Activated effector memory CD4-positive, alpha-beta T cell treated with anti-CD3 and anti-CD28 coated beads, Interleukin-2, amount 50 U/mL, for 16 hours (primary cell): ENCODE measurements at regions not wholly inside any gene's neighbourhood (a gene's known extent, or its start where the extent isn't known, plus 50 kb on each side); places are given as distances from the start of the nearest gene placed in this dataset.

Source experiments
- DNase-seq: peaks from one replicate; pipeline ENCODE4 v3.0.0-alpha.2; 2020

DNA sequence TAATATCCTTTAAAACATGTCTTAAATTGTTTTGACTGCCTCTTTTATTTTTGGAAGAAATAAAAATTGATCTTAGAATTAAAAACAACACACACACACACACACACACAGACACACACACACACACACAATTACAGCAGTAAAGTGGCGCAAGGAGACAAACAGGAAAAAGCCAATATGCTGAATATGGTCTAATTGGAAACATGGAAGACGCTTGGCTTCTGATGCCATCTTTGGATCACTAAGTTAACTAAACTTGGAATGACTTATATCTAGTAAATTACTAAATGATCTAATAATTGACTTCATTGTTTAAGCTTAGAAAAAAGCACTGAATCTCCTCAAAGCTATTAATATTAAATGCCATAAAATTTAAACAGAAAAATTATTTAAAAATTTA, 1093.4 kb downstream of the ADGRL3 start:
- no peak for DNase-seq

GRCh38 chr4:62292911-62293310, 1092.8 kb downstream of the ADGRL3 start:
- DNase-seq, result no peak

DNA sequence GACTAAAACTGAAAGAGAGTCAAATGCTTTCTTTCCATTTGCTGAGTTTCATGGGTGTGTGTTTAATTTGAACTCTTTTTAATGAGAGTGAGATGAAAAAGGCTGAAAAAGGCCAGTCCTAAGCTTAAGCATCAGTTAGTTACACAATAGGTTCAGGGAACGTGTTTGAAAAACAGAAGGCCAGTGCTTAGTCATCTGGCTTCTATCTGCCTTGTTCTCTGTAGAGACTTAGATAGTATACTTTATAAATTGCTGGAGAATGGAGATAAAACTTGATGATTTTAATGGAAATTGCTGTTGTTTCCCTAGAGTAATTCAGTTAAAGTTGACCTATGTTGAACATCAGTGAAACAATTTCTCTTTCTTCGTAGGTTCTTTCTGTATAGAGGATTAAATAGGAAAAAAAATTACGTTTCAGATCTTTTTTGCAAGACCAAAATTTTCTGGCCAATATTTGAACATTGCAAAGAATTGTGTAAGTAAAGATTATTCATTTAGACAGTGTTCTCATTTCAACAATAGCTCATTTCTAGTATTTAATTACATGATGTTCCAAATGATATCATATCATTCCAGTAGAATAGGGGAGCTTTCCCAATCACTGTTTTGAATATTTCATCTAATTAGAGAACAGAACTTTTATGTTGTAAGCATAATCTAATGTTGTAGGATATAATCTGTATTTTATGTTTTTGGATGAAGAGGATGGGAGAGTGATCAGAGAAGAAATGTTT, 1088.8 kb downstream of the ADGRL3 start:
- no peak for DNase-seq

DNA sequence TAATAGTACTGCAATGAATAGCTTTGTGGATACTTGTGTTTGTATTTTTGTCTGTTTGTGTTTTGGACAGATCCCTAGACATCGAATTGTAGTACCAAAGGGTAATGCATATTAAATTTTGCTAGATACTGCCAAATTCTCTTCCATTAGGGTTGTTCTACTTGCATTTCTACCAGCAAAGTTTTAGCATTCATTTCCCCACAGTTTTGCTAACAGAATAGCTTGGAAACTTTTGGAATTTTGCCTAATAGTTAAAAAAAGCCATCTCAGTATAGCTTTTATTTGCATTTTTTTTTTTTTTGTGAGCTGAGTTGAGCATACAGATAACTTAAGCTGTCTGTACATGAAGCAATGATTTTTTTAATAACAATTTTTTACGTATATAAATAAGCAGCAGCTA, 1084.9 kb downstream of the ADGRL3 start:
- no peak for DNase-seq

DNA sequence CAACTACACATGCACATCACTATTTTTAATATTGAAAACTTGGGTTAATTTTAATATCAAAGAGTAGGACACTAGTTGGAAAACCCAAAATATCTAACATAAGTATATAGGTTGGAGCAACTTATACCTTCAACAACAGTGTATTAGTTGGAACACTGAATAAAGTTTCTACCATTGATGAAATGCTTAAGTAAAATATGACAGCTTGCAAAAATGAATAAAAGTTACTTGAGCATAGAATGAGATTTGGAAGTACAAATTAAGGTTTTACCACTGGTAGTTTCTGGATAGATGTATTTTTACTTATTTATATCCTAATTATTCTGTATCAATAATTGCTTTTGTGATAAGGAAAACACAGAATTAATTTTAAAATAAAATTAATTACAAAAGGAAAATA, 1079.6 kb downstream of the ADGRL3 start:
- no peak for DNase-seq

DNA sequence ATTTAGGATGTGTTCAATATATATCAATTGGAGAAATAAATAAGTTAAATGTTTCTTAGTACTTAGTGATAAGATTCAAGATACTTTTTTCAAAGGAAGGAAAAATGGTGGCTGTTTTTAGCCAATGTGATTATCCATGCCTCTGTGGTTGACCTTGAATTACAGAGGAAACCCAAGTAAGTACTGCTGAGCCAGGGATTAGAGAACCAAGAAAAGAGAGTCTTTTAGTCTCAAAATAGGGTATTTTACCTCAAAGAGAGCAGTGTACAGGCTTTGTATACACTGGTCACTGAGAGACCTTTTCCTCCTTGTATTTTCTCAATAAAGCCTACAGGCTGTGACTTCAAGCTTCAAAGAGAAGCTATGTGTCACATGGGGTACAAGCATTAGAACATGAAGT, 1075.3 kb downstream of the ADGRL3 start:
- no peak for DNase-seq

DNA sequence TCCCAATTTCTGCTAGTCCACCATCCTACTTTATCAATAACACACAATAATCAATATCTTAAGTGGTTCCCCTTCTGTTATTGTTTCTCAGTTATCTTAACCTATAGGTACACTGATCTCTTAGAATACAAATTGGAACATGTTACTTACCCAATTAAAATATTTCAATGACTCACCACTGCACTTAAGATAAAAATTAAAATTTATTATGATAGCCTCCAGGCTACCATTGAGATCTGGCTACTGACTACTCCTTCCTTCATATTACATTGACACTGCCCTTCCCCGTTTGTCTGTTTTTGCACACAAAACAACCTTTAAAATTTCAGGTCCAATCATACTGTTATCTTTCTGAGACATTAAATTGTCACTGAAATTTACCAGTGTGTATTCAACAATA, 1074.7 kb downstream of the ADGRL3 start:
- no peak for DNase-seq

DNA sequence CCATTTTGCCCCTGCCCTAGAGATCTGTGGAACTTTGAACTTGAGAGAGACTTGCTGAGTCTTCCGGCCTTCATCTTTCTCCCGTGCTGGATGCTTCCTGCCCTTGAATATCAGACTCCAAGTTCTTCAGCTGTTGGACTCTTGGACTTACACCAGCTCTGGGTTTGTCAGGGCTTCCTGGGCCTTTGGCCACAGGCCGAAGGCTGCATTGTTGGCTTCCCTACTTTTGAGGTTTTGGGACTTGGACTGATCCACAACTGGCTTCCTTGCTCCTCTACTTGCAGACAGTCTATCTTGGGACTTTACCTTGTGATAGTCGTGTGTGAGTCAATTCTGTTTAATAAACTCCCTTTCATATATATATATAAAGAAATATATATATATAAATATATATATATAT, 1071.0 kb downstream of the ADGRL3 start:
- no peak for DNase-seq

GRCh38 chr4:62269918-62270317, 1069.8 kb downstream of the ADGRL3 start:
- DNase-seq, result no peak

- no peak for DNase-seq
Observed at GRCh38 chr4:62263454-62263853, 1063.3 kb downstream of the ADGRL3 start.

GRCh38 chr4:62262676-62263075, 1062.5 kb downstream of the ADGRL3 start:
- DNase-seq, result no peak

DNA sequence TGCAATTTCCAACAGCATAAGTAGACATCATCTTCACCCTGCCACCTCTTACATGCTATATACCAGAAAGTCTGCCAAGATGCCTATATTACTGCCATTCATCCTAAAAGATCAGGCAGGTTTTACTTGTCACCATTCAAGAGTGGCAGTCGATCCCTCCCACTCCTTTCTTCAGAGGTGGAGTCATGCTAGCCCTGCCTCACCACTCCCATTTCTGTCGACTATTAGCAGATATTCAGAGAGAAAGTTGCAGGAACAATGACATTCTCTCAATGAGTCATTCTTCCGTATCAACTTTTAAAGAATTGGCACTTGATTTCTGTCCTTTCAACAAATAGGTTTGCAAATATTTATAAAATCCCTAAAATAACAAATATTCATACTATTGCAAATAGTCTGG, 1060.1 kb downstream of the ADGRL3 start:
- DNase-seq, result no peak

DNA sequence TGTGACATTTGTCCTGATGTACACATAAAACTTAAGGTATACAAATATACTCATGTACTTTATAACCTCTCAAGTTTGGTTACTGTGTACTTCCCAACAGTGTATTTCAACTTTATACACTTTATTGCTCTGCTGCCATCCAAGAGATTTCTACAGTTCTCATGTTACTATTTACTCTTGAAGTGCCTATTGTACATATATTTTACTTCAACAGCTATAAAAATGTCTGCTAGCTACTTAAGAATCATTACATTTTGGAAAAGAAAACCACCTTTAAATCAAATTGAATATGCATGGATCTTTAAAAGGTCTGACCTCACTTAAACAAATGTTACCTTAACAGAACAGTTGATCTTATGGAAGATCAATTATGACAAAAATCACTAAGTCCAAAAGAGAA, 1056.4 kb downstream of the ADGRL3 start:
- no peak for DNase-seq

DNA sequence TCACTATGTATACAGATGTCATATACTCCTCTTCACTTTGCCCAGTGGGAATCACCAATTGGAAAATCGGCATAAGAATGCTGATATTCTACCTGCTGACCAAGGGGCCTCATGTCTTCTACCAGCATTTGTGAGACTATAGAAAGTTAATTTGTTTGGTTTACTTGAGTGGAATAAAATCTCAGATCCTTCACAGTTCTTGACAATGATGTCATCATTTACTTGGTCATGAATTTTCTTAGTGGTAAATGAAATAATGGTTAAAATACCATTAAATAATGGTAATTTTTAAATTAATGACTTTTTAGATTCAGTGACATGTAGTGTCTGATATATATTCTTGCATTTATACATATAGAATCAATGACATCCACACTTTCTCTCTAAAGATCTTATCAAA, 1052.6 kb downstream of the ADGRL3 start:
- no peak for DNase-seq

DNA sequence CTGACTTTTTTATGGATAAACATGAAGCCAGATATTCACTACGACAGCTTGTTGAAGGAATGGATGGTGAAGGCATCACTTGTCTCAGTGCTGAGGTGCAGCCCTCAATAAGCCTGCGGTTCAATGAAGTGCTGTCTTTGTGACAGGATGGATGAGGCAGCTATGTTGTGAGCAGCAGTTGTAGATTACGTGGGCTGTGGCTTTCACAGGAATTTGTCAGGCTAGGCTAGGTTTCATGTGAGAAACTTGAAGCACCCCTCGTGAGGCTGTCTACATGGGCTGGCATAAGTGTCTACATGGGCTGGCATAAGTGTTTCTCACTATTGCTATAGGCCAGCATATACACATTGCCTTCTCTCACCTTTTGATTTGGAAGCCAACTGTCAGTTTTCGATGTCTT, 1050.0 kb downstream of the ADGRL3 start:
- no peak for DNase-seq

DNA sequence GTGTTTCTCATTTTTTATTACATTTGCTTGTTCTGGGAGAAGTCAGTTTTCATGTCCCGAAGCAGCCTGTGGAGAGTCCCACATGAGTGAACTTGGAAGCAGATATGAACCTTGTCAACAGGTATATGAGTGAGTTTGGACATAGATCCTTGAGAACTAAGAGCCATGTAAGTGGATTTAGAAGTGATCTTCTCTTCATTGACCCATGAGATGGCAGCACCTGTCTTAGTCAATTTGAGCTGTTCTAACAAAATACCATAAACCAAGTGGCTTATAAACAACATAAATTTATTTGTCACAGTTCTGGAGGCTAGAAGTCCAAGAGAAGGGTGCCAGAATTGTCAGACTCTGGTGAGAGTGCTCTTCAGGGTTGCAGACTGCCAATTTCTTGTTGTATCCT, 1043.8 kb downstream of the ADGRL3 start:
- DNase-seq, result no peak

DNA sequence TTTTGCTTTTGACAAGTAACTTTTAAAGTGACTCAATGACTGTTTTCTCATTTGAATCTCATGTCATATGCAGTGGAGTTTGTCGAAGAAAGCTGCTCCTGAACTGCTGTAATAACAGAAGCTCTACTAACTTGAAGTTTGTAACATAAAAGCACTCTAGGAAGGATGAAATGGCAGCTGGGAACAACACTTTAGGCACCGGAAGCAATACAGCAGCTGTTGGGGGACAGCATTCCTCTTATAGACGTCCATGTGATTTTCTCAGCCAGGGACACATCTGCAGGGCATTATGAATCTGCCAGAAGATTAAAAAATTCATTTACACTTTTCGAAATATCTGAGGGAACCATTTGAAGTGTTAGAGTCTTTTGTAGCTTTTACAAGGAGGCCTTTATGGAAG, 1035.8 kb downstream of the ADGRL3 start:
- DNase-seq, result no peak

DNA sequence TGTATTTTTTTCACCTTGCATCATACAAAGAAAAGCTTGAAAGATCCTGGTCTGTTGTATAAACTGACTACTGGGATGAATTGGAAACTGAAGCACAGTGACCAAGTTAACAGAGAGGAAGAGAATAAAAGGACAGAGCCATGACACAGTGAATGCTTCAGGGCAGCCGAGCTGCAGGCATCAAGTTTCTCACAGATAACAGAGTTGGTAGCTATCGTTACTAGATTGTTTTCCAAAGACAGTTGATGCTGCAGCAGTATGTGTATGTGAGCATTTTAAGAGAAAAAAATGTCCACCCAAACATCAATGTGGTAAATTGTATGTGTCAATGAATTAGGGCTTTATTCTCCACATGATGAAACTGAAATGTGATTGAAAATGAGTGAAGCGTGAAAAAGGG, 1032.7 kb downstream of the ADGRL3 start:
- no peak for DNase-seq

DNA sequence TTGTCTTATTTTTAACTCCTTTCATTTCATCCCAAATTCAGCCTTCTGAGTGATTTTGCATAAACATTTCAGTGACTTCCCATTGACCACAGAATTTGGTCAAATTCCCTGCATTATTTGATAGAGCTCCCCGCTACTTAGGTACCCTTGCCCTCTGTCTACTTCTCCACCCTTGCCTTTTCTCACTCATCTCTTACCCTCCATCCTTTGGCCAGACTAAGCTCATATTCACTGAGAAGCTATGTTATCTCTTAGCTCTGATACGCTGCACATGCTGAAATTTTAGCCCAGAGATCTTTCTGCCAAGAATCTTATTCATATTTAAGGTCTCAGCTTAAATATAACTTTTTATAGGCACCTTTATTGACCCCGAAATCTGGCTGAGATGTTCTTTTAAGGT, 1031.9 kb downstream of the ADGRL3 start:
- DNase-seq, result no peak

DNA sequence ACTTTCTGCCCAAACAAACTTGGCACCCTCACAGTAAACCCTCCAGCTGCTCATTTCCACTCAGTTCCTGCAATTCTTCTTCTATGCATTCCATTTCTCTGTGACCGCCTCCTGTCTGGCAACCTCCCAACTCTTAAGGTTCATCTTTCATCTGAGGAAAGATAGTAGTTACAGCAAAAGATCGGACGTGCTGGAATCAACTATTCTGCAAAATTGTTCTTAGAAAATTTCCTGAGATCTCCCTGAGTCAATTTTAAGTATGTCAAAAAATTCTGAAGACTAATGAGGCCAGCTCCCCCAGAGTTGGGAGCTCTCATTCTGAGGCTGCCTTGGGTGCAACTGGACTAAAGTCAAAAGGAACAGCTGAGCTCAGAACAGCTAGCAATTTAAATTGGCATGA, 1026.0 kb downstream of the ADGRL3 start:
- DNase-seq, result no peak

- DNase-seq, result no peak
Observed at GRCh38 chr4:62222121-62222520, 1022.0 kb downstream of the ADGRL3 start.

DNA sequence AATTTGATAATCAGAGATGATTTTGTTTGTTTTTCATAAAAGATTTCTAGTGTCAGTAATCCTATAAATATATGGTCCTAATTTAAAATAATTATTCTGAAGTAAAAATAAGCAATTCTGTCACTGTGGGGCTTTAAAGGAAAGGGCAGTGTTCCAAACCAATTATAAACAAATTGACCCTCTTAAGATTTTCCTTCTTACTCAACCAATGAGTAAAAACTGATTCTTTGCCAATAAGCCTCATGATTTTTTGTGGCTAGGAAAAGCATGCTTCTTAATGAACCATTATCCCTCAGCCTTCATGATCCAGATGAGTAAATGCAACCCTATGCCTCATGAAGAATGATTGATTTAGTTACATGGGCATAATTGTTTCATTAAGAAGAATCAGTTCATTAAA, 1010.4 kb downstream of the ADGRL3 start:
- DNase-seq, result no peak

DNA sequence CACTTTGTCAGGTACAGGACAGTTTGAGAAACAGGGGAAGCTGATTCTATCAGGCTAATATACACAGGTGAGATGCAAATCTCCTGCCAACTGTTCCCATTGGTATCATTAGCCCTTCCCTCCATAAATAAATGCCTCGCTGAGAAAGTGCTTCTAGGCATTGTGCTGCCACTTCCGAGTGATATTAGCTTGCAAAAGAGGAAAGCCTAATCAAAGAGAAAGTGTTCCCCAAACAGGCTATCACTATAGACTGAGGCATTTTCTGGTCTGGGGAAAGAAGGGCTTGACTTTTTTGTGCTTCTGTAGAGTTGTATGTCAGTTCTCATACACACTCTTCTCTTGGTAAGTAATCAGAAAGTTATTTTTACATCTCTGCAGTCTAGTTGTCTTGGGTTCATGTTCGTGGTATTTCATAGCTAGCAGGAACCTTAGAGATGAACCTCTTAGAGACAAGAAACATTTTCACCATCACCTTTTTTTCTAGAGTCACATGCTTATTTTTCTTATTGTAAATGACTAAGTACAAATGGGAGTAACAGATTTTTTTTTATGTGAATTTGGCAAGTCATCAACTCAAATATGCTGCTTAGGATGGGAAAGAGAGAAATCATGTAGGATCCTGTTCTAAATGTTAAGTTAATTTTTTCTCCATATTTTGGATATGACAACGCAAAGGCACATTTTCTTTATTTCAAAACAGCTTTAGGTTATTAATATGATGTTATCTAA, 1009.8 kb downstream of the ADGRL3 start:
- no peak for DNase-seq

DNA sequence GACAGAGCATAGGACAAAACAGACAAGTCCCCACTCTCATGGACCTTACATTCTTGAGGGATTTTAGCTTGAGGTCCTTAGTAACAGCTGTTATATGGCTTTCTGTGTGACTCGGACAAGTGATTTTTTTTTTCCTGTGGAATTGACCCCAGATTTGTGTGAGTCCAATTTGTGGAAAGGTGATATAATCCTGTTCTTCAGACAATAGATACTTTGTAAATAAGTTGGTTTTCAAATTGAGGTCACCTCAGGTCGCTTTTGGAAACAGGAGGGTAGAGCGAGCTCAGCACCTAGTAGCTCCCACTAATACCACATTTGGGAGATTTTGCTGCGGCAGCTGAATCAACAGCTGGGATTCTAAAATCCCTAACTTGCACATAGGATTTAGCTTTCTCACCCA, 1008.8 kb downstream of the ADGRL3 start:
- DNase-seq, result no peak

GRCh38 chr4:62204136-62204535, 1004.0 kb downstream of the ADGRL3 start:
- no peak for DNase-seq
